ENCODE measurements at regions not wholly inside any gene's neighbourhood (a gene's known extent, or its start where the extent isn't known, plus 50 kb on each side); places are given as distances from the start of the nearest gene placed in this dataset.
"Not testable (repeated sequence)": the region's sequence is repeated elsewhere in the genome, so short reads cannot be mapped to it uniquely, and the experiment has no call there.

GRCh38 chr1:146883190-146883589 is 54.9 kb upstream of the NBPF12 start:
- POLR2A ChIA-PET, ATAC-seq: not testable (repeated sequence)

GRCh38 chr1:146881096-146881495 is 57.0 kb upstream of the NBPF12 start:
- CTCF ChIA-PET; H3K9me3 ChIP-seq (ENCODE audit: control insufficient read depth, insufficient read depth, low read depth, low read length); POLR2A ChIA-PET; H3K36me3 ChIP-seq (ENCODE audit: control insufficient read depth, insufficient read depth, low read length); intact Hi-C loops (cut with micrococcal nuclease; ENCODE audit: unreplicated experiment); DNase-seq (ENCODE audit: low read depth, low spot score); H3K27me3 ChIP-seq (ENCODE audit: control insufficient read depth, insufficient read depth, low read length); H3K4me3 ChIP-seq (ENCODE audit: low read depth in 2 of 2, low read length in 2 of 2); BruUV-seq (replicated peaks); H3K27ac ChIP-seq (ENCODE audit: low read length); in situ Hi-C loops (cut with HindIII; ENCODE audit: low pct_unique_long_range_greater_than_20kb, low sequenced_read_pairs); H3K4me1 ChIP-seq (ENCODE audit: control insufficient read depth, insufficient read depth, low read length); ATAC-seq: not testable (repeated sequence)

More at GRCh38 chr1:146883190-146883589, 54.9 kb upstream of the NBPF12 start:
- H3K4me3 ChIP-seq (ENCODE audit: low read depth in 2 of 2, low read length in 2 of 2); H3K27ac ChIP-seq (ENCODE audit: low read length); H3K4me1 ChIP-seq (ENCODE audit: control insufficient read depth, insufficient read depth, low read length); intact Hi-C loops (cut with micrococcal nuclease; ENCODE audit: unreplicated experiment); CTCF ChIA-PET; in situ Hi-C loops (cut with HindIII; ENCODE audit: low pct_unique_long_range_greater_than_20kb, low sequenced_read_pairs); BruUV-seq (replicated peaks); DNase-seq (ENCODE audit: low read depth, low spot score); H3K9me3 ChIP-seq (ENCODE audit: control insufficient read depth, insufficient read depth, low read depth, low read length); H3K27me3 ChIP-seq (ENCODE audit: control insufficient read depth, insufficient read depth, low read length); H3K36me3 ChIP-seq (ENCODE audit: control insufficient read depth, insufficient read depth, low read length): not testable (repeated sequence)

- H3K36me3 ChIP-seq (ENCODE audit: control insufficient read depth, insufficient read depth, low read length); H3K9me3 ChIP-seq (ENCODE audit: control insufficient read depth, insufficient read depth, low read depth, low read length); intact Hi-C loops (cut with micrococcal nuclease; ENCODE audit: unreplicated experiment); ATAC-seq; POLR2A ChIA-PET; DNase-seq (ENCODE audit: low read depth, low spot score); H3K4me3 ChIP-seq (ENCODE audit: low read depth in 2 of 2, low read length in 2 of 2); H3K27me3 ChIP-seq (ENCODE audit: control insufficient read depth, insufficient read depth, low read length); CTCF ChIA-PET; H3K4me1 ChIP-seq (ENCODE audit: control insufficient read depth, insufficient read depth, low read length); BruUV-seq (replicated peaks); in situ Hi-C loops (cut with HindIII; ENCODE audit: low pct_unique_long_range_greater_than_20kb, low sequenced_read_pairs); H3K27ac ChIP-seq (ENCODE audit: low read length): not testable (repeated sequence)
These were observed 74.3 kb upstream of the NBPF12 start for GRCh38 chr1:146863799-146864319.

- TF ChIP-seq REST (IDR thresholded peaks at IDR 0.05; ENCODE audit: insufficient read depth in 1 of 2, low read depth in 2 of 2, low read length in 1 of 2): peak; percentile 46 to 48; a peak in 1 of 4 replicates
- DNase-seq (ENCODE audit: low read depth, low spot score); in situ Hi-C loops (cut with HindIII; ENCODE audit: low pct_unique_long_range_greater_than_20kb, low sequenced_read_pairs); H3K9me3 ChIP-seq (ENCODE audit: control insufficient read depth, insufficient read depth, low read depth, low read length); intact Hi-C loops (cut with micrococcal nuclease; ENCODE audit: unreplicated experiment); POLR2A ChIA-PET; BruUV-seq (replicated peaks); H3K27ac ChIP-seq (ENCODE audit: low read length); H3K27me3 ChIP-seq (ENCODE audit: control insufficient read depth, insufficient read depth, low read length); ATAC-seq; H3K36me3 ChIP-seq (ENCODE audit: control insufficient read depth, insufficient read depth, low read length); CTCF ChIA-PET; H3K4me1 ChIP-seq (ENCODE audit: control insufficient read depth, insufficient read depth, low read length); H3K4me3 ChIP-seq (ENCODE audit: low read depth in 2 of 2, low read length in 2 of 2): not testable (repeated sequence)
These were observed 85.0 kb upstream of the NBPF12 start for GRCh38 chr1:146853147-146853546.

- BruUV-seq (replicated peaks); CTCF ChIA-PET; H3K27me3 ChIP-seq (ENCODE audit: control insufficient read depth, insufficient read depth, low read length); H3K4me3 ChIP-seq (ENCODE audit: low read depth in 2 of 2, low read length in 2 of 2); intact Hi-C loops (cut with micrococcal nuclease; ENCODE audit: unreplicated experiment); H3K4me1 ChIP-seq (ENCODE audit: control insufficient read depth, insufficient read depth, low read length); POLR2A ChIA-PET; H3K9me3 ChIP-seq (ENCODE audit: control insufficient read depth, insufficient read depth, low read depth, low read length); H3K36me3 ChIP-seq (ENCODE audit: control insufficient read depth, insufficient read depth, low read length); ATAC-seq; H3K27ac ChIP-seq (ENCODE audit: low read length); DNase-seq (ENCODE audit: low read depth, low spot score); in situ Hi-C loops (cut with HindIII; ENCODE audit: low pct_unique_long_range_greater_than_20kb, low sequenced_read_pairs): not testable (repeated sequence)
These were observed 87.7 kb upstream of the NBPF12 start for GRCh38 chr1:146850352-146850889.

- H3K9me3 ChIP-seq (ENCODE audit: control insufficient read depth, insufficient read depth, low read depth, low read length); intact Hi-C loops (cut with micrococcal nuclease; ENCODE audit: unreplicated experiment); DNase-seq (ENCODE audit: low read depth, low spot score); H3K4me3 ChIP-seq (ENCODE audit: low read depth in 2 of 2, low read length in 2 of 2); CTCF ChIA-PET; BruUV-seq (replicated peaks); ATAC-seq; POLR2A ChIA-PET; H3K36me3 ChIP-seq (ENCODE audit: control insufficient read depth, insufficient read depth, low read length); H3K4me1 ChIP-seq (ENCODE audit: control insufficient read depth, insufficient read depth, low read length); in situ Hi-C loops (cut with HindIII; ENCODE audit: low pct_unique_long_range_greater_than_20kb, low sequenced_read_pairs); H3K27me3 ChIP-seq (ENCODE audit: control insufficient read depth, insufficient read depth, low read length); H3K27ac ChIP-seq (ENCODE audit: low read length): not testable (repeated sequence)
These were observed 99.4 kb upstream of the NBPF12 start for GRCh38 chr1:146838725-146839124.
